Osteoblast (primary cell): ENCODE measurements at regions not wholly inside any gene's neighbourhood (a gene's known extent, or its start where the extent isn't known, plus 50 kb on each side); places are given as distances from the start of the nearest gene placed in this dataset. TPM values are rescaled to one million over a fixed set of nuclear protein-coding genes. Genes with fewer than 3 reads are reported as not detected.

Experiments
- small RNA-seq: library from RNA; depleted of rRNA; stranded (forward); fragments of <200 nt; gene quantifications from one replicate; pipeline ENCODE3, GENCODE V24; 2012

Small RNA genes lying in the stretch of these regions (small RNA-seq; reads per million reads assigned to genes)
- gene PPIAP63: not detected
- gene RF00592: 0.22 reads per million
